Activated T-cell treated with anti-CD3 and anti-CD28 coated beads, Interleukin-2, amount 50 U/mL, for 4 hours (primary cell): ENCODE measurements at regions not wholly inside any gene's neighbourhood (a gene's known extent, or its start where the extent isn't known, plus 50 kb on each side); places are given as distances from the start of the nearest gene placed in this dataset.

Source experiments
- ATAC-seq, 2 donors: fragments of 200-7000 bp; cut with Tn5 transposase; one replicate each; pipeline ENCODE4 v1.10.0; 2021
- DNase-seq: peaks from one replicate; pipeline ENCODE4 v3.0.0-alpha.2; 2020
- H3K27me3 Mint-ChIP-seq: one replicate; pipeline ENCODE4 v1.8.0; 2021; ENCODE audit warnings: low read depth, mixed read lengths
- H3K36me3 Mint-ChIP-seq: one replicate; pipeline ENCODE4 v1.8.0; 2022; ENCODE audit warnings: mixed read lengths; ENCODE audit not compliant: insufficient read depth
- H3K4me1 Mint-ChIP-seq: one replicate; pipeline ENCODE4 v1.8.0; 2021; ENCODE audit warnings: low read depth, mixed read lengths
- H3K4me3 Mint-ChIP-seq: one replicate; pipeline ENCODE4 v1.8.0; 2021; ENCODE audit warnings: mild to moderate bottlenecking, moderate library complexity, mixed read lengths
- H3K9me3 Mint-ChIP-seq: one replicate; pipeline ENCODE4 v1.8.0; 2021; ENCODE audit warnings: mixed read lengths

- no peaks in the 10 kb centered on the region for H3K36me3 Mint-ChIP-seq
- no peaks in the 10 kb centered on the region for H3K4me1 Mint-ChIP-seq
- peaks cover 10% of the 10 kb centered on the region for H3K9me3 Mint-ChIP-seq
- ATAC-seq (no peak), DNase-seq (no peak)
- H3K4me3 Mint-ChIP-seq = no peak overlapping the region
- H3K27me3 Mint-ChIP-seq = no peaks in the 10 kb centered on the region
Observed at GRCh38 chr4:130393642-130394041, 1297.7 kb downstream of the C4orf33 start.

- H3K4me1 Mint-ChIP-seq = no peaks in the 10 kb centered on the region
- no peaks in the 10 kb centered on the region for H3K36me3 Mint-ChIP-seq
- ATAC-seq = no peak
- H3K9me3 Mint-ChIP-seq = peaks cover 17% of the 10 kb centered on the region
- DNase-seq = no peak
- no peak overlapping the region for H3K4me3 Mint-ChIP-seq
- H3K27me3 Mint-ChIP-seq = no peaks in the 10 kb centered on the region
Observed at GRCh38 chr4:130395871-130396270, 1299.9 kb downstream of the C4orf33 start.

DNA sequence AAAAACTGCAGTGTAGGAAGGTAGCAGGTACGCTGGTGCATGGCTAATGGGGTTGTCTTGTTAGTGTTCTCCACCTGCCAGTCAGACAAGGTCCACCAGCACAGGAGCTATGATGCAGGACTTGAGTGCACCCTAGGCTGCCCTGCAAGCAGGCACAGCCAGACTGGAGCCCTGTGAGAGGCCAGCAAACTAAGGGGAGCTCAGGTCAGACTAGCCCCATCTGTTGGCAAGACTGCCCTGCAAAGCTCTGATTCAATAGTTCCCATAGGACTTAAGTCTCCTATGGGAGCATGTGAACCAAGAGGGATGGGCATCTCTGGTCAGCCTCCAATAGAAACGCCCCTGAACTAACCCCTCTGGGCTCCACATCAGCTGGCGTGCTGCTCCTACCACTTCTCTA is 1307.3 kb downstream of the C4orf33 start:
- H3K4me1 Mint-ChIP-seq = no peaks in the 10 kb centered on the region
- ATAC-seq (no peak), DNase-seq (no peak)
- no peaks in the 10 kb centered on the region for H3K36me3 Mint-ChIP-seq
- no peaks in the 10 kb centered on the region for H3K27me3 Mint-ChIP-seq
- no peak overlapping the region for H3K4me3 Mint-ChIP-seq
- H3K9me3 Mint-ChIP-seq = peaks cover 10% of the 10 kb centered on the region

- no peak for DNase-seq
- H3K36me3 Mint-ChIP-seq = no peaks in the 10 kb centered on the region
- H3K9me3 Mint-ChIP-seq = peaks cover 7% of the 10 kb centered on the region
- no peak overlapping the region for H3K4me3 Mint-ChIP-seq
- H3K27me3 Mint-ChIP-seq = no peaks in the 10 kb centered on the region
- no peak for ATAC-seq
- no peaks in the 10 kb centered on the region for H3K4me1 Mint-ChIP-seq
Observed at GRCh38 chr4:130416228-130416627, 1320.3 kb downstream of the C4orf33 start.

- no peak for DNase-seq
- Mint-ChIP-seq H3K27me3 (no peaks in the 10 kb centered on the region), H3K4me3 (no peak overlapping the region), H3K36me3 (no peaks in the 10 kb centered on the region), H3K9me3 (peaks cover 1% of the 10 kb centered on the region), H3K4me1 (no peaks in the 10 kb centered on the region)
- no peak for ATAC-seq
Observed at GRCh38 chr4:130419211-130419975, 1323.4 kb downstream of the C4orf33 start.

- Mint-ChIP-seq H3K4me3 (no peak overlapping the region), H3K27me3 (no peaks in the 10 kb centered on the region), H3K36me3 (no peaks in the 10 kb centered on the region), H3K9me3 (peaks cover 5% of the 10 kb centered on the region), H3K4me1 (no peaks in the 10 kb centered on the region)
- ATAC-seq = no peak
- DNase-seq = no peak
Observed at GRCh38 chr4:130422261-130422660, 1326.3 kb downstream of the C4orf33 start.

DNA sequence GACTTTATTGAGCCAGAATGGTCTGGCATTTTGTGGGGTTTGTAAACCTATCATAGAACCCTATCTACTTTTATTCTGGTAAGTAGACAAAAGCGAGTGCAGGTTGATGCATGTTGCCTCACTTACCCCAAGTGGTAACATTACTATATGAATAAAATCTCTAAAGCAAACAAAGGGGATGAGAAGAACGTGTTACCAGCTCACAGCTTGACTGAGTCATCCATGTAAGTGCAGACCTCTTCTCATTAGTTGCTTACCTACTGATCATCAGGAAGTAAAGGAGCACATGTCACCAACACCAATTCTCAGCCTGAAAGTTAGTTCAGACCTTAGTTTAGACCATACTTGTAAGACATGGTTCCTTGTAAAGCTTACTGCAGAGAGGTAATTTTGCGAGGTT is 1328.3 kb downstream of the C4orf33 start:
- Mint-ChIP-seq H3K36me3 (no peaks in the 10 kb centered on the region), H3K4me3 (no peak overlapping the region), H3K9me3 (peaks cover 5% of the 10 kb centered on the region), H3K4me1 (no peaks in the 10 kb centered on the region), H3K27me3 (no peaks in the 10 kb centered on the region)
- ATAC-seq (no peak), DNase-seq (no peak)

DNA sequence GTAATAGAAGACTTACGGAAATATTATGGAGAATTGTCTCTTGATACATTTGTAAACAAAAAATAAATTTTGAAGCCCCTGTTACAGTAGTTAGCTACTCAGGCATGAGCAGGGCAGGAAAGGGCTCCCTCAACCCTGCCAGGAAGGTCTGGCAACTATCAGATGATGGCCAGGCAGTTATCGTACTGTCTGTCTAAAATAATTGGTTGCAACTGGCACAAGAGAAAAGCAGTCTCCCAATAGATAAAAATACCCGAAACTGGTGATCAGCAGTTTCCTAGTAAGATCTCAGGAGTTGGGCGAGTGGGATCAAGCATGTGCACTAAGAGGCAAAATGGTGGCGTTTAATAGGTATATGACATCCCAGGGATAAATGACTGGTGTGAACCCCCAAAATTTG is 1336.3 kb downstream of the C4orf33 start:
- Mint-ChIP-seq H3K27me3 (no peaks in the 10 kb centered on the region), H3K36me3 (no peaks in the 10 kb centered on the region), H3K9me3 (peaks cover 6% of the 10 kb centered on the region), H3K4me3 (no peak overlapping the region), H3K4me1 (no peaks in the 10 kb centered on the region)
- no peak for ATAC-seq
- no peak for DNase-seq

GRCh38 chr4:130449741-130450140 is 1353.8 kb downstream of the C4orf33 start:
- peaks cover 29% of the 10 kb centered on the region for H3K9me3 Mint-ChIP-seq
- no peaks in the 10 kb centered on the region for H3K4me1 Mint-ChIP-seq
- ATAC-seq (no peak), DNase-seq (no peak)
- no peaks in the 10 kb centered on the region for H3K36me3 Mint-ChIP-seq
- no peaks in the 10 kb centered on the region for H3K27me3 Mint-ChIP-seq
- H3K4me3 Mint-ChIP-seq = no peak overlapping the region

- Mint-ChIP-seq H3K4me3 (no peak overlapping the region), H3K36me3 (no peaks in the 10 kb centered on the region)
Observed at GRCh38 chr4:130468340-130468739, 1372.4 kb downstream of the C4orf33 start.

DNA sequence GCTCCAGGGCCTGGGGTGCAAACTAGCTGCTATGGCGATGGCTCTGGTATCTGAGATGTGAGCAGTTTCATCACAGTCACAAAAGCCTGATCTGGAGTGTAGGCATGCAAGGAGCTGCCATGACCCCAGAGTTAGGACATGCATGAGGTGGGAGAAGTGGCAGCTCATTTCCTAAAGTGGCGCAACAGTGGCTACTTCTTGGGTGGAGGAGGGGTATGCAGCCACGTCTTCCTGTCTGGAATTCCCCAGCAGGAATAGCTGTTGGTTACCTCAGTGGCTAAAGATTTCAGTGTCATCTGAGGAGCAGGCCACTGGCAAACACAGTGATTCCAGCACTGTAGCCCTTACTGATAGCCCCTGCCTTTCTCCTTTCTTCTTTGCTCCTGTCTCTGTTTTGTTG is 1382.5 kb downstream of the C4orf33 start:
- H3K36me3 Mint-ChIP-seq = no peaks in the 10 kb centered on the region
- no peak for ATAC-seq

More at GRCh38 chr4:130468340-130468739, 1372.4 kb downstream of the C4orf33 start:
- H3K27me3 Mint-ChIP-seq = no peaks in the 10 kb centered on the region
- H3K9me3 Mint-ChIP-seq = peaks cover 3% of the 10 kb centered on the region
- no peaks in the 10 kb centered on the region for H3K4me1 Mint-ChIP-seq
- DNase-seq (no peak), ATAC-seq (no peak)

GRCh38 chr4:130479020-130479419 is 1383.1 kb downstream of the C4orf33 start:
- DNase-seq = no peak
- H3K4me3 Mint-ChIP-seq = no peak overlapping the region
- H3K4me1 Mint-ChIP-seq = no peaks in the 10 kb centered on the region
- H3K9me3 Mint-ChIP-seq = peaks cover 17% of the 10 kb centered on the region
- no peak for ATAC-seq
- H3K36me3 Mint-ChIP-seq = no peaks in the 10 kb centered on the region
- no peaks in the 10 kb centered on the region for H3K27me3 Mint-ChIP-seq

More for the DNA sequence above, 1382.5 kb downstream of the C4orf33 start:
- H3K9me3 Mint-ChIP-seq = peaks cover 17% of the 10 kb centered on the region
- H3K4me1 Mint-ChIP-seq = no peaks in the 10 kb centered on the region
- no peaks in the 10 kb centered on the region for H3K27me3 Mint-ChIP-seq
- H3K4me3 Mint-ChIP-seq = no peak overlapping the region
- no peak for DNase-seq

GRCh38 chr4:130479674-130480073 is 1383.7 kb downstream of the C4orf33 start:
- H3K36me3 Mint-ChIP-seq = no peaks in the 10 kb centered on the region
- H3K9me3 Mint-ChIP-seq = peaks cover 17% of the 10 kb centered on the region
- H3K4me1 Mint-ChIP-seq = no peaks in the 10 kb centered on the region
- ATAC-seq (no peak), DNase-seq (no peak)
- no peaks in the 10 kb centered on the region for H3K27me3 Mint-ChIP-seq
- no peak overlapping the region for H3K4me3 Mint-ChIP-seq

DNA sequence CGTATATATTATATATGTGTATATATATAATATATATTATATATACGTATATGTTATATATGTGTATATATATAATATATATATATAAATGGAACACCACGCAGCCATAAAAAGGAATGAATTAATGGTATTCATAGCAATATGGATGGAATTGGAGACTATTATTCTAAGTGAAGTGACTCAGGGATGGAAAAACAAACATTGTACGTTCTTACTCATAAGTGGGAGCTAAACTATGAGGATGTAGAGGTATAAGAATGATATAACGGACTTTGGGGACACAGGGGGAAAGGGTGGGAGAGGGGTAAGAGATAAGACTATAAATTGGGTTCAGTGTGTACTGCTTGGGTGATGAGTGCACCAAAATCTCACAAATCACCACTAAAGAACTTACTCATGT is 1388.9 kb downstream of the C4orf33 start:
- DNase-seq (no peak), ATAC-seq (no peak)
- Mint-ChIP-seq H3K36me3 (no peaks in the 10 kb centered on the region), H3K9me3 (peaks cover 13% of the 10 kb centered on the region), H3K4me3 (no peak overlapping the region), H3K4me1 (no peaks in the 10 kb centered on the region), H3K27me3 (no peaks in the 10 kb centered on the region)

GRCh38 chr4:130485371-130485770 is 1389.4 kb downstream of the C4orf33 start:
- H3K4me3 Mint-ChIP-seq = no peak overlapping the region
- H3K9me3 Mint-ChIP-seq = peaks cover 13% of the 10 kb centered on the region
- DNase-seq = no peak
- ATAC-seq = no peak
- H3K4me1 Mint-ChIP-seq = no peaks in the 10 kb centered on the region
- no peaks in the 10 kb centered on the region for H3K27me3 Mint-ChIP-seq
- H3K36me3 Mint-ChIP-seq = no peaks in the 10 kb centered on the region
